Activated naive CD8-positive, alpha-beta T cell treated with anti-CD3 and anti-CD28 coated beads for 36 hours (primary cell): ENCODE measurements at regions not wholly inside any gene's neighbourhood (a gene's known extent, or its start where the extent isn't known, plus 50 kb on each side); places are given as distances from the start of the nearest gene placed in this dataset.
"Not testable (repeated sequence)": the region's sequence is repeated elsewhere in the genome, so short reads cannot be mapped to it uniquely, and the experiment has no call there.

Source experiments
- DNase-seq: peaks from one replicate; pipeline ENCODE4 v3.0.0; 2021
- H3K27ac Mint-ChIP-seq: one replicate; pipeline ENCODE4 v1.8.0; 2022; ENCODE audit warnings: mild to moderate bottlenecking, moderate library complexity, mixed read lengths
- H3K27me3 Mint-ChIP-seq: one replicate; pipeline ENCODE4 v1.8.0; 2022; ENCODE audit warnings: mild to moderate bottlenecking, mixed read lengths
- H3K36me3 Mint-ChIP-seq: one replicate; pipeline ENCODE4 v1.8.0; 2021; ENCODE audit warnings: mild to moderate bottlenecking, mixed read lengths
- H3K4me1 Mint-ChIP-seq: one replicate; pipeline ENCODE4 v1.8.0; 2021; ENCODE audit warnings: mixed read lengths
- H3K4me3 Mint-ChIP-seq: one replicate; pipeline ENCODE4 v1.8.0; 2022; ENCODE audit warnings: mild to moderate bottlenecking, moderate library complexity, mixed read lengths
- H3K9me3 Mint-ChIP-seq: one replicate; pipeline ENCODE4 v1.8.0; 2022; ENCODE audit warnings: mixed read lengths

DNA sequence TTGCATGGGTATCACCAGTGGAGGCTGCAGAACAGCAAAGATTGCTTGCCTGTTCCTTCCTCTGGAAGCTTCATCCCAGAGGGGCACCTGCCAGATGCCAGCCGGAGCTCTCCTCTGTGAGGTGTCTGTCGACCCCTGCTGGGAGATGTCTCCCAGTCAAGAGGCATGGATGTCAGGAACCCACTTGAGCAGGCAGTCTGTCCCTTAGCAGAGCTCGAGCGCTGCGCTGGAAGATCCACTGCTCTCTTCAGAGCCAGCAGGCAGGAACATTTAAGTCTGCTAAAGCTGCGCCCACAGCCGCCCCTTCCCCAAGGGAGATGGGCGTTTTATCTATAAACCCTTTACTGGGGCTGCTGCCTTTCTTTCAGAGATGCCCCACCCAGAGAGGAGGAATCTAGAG lies 126.3 kb upstream of the ST6GALNAC5 start:
- Mint-ChIP-seq H3K27me3 (peaks cover 11% of the 10 kb centered on the region), H3K9me3 (peaks cover 13% of the 10 kb centered on the region)
- H3K4me3 Mint-ChIP-seq, H3K4me1 Mint-ChIP-seq, H3K27ac Mint-ChIP-seq, H3K36me3 Mint-ChIP-seq, DNase-seq: not testable (repeated sequence)

DNA sequence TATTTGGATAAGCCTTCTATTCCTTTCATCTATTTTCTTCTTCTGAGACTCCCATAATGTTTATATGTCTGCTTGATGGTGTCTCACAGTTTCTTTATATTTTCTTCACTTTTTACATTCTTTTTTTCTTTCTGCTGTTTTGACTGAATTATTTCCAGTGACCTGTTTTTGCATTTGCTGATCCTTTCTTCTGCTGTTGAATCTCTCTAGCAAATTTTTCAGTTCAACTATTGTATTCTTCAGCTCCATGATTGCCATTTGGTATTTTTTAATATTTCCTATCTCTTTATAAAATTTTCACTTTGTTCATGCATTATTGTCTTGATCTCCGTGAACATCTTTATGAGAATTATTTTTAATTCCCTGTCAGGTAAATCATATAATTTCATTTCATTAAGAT lies 122.3 kb upstream of the ST6GALNAC5 start:
- H3K27me3 Mint-ChIP-seq: peaks cover 24% of the 10 kb centered on the region
- no peaks in the 10 kb centered on the region for H3K4me1 Mint-ChIP-seq
- H3K36me3 Mint-ChIP-seq: peaks cover 2% of the 10 kb centered on the region
- peaks cover 12% of the 10 kb centered on the region for H3K9me3 Mint-ChIP-seq
- H3K27ac Mint-ChIP-seq: no peak overlapping the region
- DNase-seq: no peak
- no peak overlapping the region for H3K4me3 Mint-ChIP-seq

DNA sequence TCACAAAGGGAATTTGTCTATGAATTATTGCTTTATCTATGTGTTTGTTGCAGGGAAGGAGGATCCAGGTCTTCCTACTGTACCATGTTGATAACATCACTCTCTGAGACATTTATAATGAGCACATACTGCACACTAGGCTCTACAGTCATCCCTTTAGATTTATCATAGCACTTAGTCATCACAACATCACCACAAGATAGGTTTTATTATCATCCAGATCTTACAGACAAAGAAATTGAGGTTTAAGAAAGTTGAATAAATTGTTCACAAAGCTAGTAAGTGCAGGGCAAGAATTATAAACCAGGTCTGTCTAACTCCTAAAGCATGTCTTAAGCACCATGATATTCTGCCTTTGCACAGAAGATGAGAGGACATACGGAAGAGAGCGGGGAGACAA lies 121.1 kb upstream of the ST6GALNAC5 start:
- no peak for DNase-seq

DNA sequence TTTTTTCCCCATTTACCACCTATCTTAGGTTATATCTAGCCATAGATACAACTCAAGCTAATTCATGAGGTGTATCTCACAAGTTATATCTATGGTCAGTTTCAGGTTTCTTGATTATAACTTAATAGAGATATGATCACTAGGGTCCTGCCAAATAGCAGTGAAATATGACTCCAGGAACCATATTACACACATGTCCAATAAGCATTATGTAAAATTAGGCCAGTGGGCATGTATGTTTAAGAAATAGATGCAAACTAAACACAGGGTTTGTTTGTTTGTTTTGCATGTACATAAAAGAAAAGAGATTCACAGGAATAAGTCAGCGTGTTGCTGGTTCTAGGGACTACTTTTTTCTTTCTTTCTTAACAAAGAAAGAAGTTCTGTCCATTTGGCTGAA lies 112.5 kb upstream of the ST6GALNAC5 start:
- no peak overlapping the region for H3K4me3 Mint-ChIP-seq

More for the DNA sequence above, 121.1 kb upstream of the ST6GALNAC5 start:
- H3K27me3 Mint-ChIP-seq: peaks cover 34% of the 10 kb centered on the region
- no peak overlapping the region for H3K27ac Mint-ChIP-seq
- H3K36me3 Mint-ChIP-seq: peaks cover 2% of the 10 kb centered on the region
- H3K4me3 Mint-ChIP-seq: no peak overlapping the region
- H3K9me3 Mint-ChIP-seq: peaks cover 12% of the 10 kb centered on the region
- H3K4me1 Mint-ChIP-seq: no peaks in the 10 kb centered on the region

DNA sequence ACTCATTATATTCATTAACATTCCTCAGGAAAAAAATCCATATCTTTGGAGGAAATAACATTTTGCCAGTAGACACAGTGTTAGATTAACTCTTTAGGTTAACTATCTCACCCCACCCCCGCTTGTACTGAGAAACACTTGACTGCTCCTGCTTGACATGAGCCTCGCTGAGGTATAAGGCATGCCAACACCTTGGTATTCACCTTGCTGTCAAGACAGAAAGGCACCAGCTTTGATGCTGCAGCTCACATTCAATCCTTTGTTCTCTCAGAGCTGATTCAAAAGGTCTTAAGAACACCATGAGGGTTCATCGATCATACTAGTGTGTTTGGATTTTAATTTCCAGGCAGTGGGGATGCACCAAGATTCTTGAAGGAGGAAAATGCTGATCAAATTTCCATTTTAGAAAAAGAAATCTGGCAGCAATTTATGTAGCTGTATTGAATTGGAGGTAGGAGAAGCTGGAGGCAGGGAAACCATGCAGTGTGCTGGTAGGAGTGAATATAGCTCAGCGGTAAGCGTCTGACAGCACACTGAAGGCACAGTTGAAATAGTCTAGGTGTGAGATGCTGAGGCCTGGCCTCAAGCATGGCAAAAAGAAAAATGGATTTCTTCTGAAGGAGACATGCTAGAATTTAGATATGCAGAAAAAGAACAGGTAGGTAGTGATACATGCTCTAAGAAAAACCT lies 108.0 kb upstream of the ST6GALNAC5 start:
- H3K36me3 Mint-ChIP-seq: no peaks in the 10 kb centered on the region
- peaks cover 15% of the 10 kb centered on the region for H3K27me3 Mint-ChIP-seq
- no peak overlapping the region for H3K27ac Mint-ChIP-seq
- DNase-seq: no peak
- H3K4me1 Mint-ChIP-seq: no peaks in the 10 kb centered on the region
- H3K4me3 Mint-ChIP-seq: no peak overlapping the region
- no peaks in the 10 kb centered on the region for H3K9me3 Mint-ChIP-seq

More for the DNA sequence above, 112.5 kb upstream of the ST6GALNAC5 start:
- no peaks in the 10 kb centered on the region for H3K36me3 Mint-ChIP-seq
- no peak overlapping the region for H3K27ac Mint-ChIP-seq
- no peaks in the 10 kb centered on the region for H3K9me3 Mint-ChIP-seq
- H3K27me3 Mint-ChIP-seq: peaks cover 30% of the 10 kb centered on the region
- H3K4me1 Mint-ChIP-seq: no peaks in the 10 kb centered on the region
- no peak for DNase-seq

DNA sequence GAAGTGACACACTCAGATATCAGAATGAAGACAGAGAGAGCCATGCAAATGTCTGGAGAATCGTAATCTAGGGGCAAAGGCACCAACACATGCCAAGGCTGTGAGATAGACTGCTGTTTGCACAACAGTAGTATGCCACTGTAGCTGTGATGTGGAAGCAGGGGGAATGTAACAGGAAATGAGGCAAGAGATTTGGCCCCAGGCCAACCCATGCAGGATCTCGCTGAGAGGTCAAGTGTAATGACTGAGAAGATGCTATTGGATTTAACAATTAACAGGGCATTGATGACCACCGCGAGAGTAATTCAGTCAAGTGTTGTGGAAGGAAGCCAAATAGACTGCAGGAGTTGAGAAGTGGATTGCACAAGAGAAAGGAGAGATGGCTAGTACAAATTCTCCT lies 107.3 kb upstream of the ST6GALNAC5 start:
- Mint-ChIP-seq H3K27ac (no peak overlapping the region), H3K27me3 (peaks cover 21% of the 10 kb centered on the region), H3K9me3 (no peaks in the 10 kb centered on the region), H3K4me1 (no peaks in the 10 kb centered on the region), H3K4me3 (no peak overlapping the region), H3K36me3 (no peaks in the 10 kb centered on the region)
- no peak for DNase-seq

DNA sequence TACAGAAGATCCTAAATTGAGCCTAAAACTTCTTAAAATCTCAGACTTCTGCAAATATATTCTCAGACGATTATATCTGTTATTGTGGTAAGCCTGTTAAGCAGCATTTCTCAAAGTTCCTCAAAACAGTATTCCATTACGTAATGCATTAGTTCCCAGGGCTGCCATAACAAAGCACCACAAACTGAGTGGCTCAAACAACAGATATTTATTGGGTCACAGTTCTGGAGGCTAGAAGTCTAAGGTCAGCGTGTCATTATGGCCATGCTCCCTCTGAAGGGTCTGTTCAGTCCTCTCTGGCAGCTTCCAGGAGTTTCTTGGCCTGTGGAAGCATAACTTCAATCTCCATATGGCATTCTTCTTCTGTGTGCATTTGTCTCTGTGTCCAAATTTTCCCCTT lies 103.5 kb upstream of the ST6GALNAC5 start:
- no peak for DNase-seq
- Mint-ChIP-seq H3K36me3 (no peaks in the 10 kb centered on the region), H3K4me1 (no peaks in the 10 kb centered on the region), H3K27ac (no peak overlapping the region), H3K27me3 (peaks cover 17% of the 10 kb centered on the region), H3K9me3 (no peaks in the 10 kb centered on the region), H3K4me3 (no peak overlapping the region)

DNA sequence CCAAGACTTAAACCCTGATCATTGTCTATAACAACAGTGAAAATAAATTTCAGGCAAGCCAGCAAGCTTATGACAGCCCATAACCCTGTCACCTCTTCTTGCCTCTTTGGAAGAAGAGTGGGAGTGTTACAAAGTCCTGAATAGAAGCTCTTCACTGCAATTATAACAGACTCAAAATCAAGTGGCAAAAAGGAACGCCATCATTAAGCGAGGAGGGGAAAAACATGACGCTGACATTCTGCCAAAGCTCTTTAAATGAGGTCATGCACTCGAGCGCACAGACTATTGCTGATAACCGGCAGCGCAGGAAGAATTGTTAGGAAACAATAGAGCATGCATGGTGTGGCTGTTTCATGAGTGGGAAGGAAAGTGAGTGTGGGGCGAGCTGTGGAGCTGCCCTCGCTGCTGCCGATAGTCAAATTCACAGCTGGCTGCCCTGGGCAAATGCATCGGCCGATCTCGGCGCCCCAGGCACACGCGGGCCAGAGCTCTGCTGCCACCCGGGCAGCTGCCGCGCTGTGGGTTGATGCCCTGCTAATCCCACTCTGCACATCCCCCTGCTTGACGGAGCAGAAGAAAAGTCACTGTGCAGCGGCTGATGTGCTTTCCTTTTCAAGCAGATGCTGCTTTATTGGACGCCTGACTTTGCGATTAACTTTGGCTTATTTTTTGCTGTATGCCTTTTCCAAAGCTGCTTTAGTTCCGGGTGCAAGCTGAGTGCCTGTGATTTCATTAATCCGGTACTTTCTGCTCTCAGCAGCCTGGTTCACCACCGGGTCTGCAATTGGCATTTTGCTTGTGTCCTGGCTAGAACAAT lies 102.4 kb upstream of the ST6GALNAC5 start:
- Mint-ChIP-seq H3K9me3 (no peaks in the 10 kb centered on the region), H3K4me1 (no peaks in the 10 kb centered on the region), H3K27ac (no peak overlapping the region), H3K27me3 (peaks cover 16% of the 10 kb centered on the region), H3K36me3 (no peaks in the 10 kb centered on the region), H3K4me3 (no peak overlapping the region)
- DNase-seq: no peak

DNA sequence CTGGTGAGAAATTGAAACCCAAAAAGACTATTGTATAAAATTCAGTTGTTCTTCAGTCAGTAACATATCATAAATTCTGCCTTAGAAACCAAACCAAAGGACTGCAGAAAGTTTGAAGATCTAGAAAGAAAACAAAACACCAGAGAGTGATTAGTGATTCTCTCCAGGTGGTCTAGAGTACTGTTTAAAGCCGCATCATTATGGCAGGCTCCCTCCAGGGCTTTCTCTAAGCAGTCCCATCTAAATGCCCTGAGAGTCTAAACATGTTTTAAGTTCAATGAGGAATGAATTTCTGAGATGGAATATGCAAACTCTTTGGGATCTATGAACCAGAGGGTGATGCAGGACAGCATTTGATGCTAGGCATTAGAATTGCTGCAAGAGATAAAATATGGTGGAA lies 100.9 kb upstream of the ST6GALNAC5 start:
- Mint-ChIP-seq H3K4me1 (no peaks in the 10 kb centered on the region), H3K27me3 (peaks cover 16% of the 10 kb centered on the region), H3K27ac (no peak overlapping the region), H3K4me3 (no peak overlapping the region), H3K36me3 (no peaks in the 10 kb centered on the region), H3K9me3 (no peaks in the 10 kb centered on the region)
- no peak for DNase-seq

DNA sequence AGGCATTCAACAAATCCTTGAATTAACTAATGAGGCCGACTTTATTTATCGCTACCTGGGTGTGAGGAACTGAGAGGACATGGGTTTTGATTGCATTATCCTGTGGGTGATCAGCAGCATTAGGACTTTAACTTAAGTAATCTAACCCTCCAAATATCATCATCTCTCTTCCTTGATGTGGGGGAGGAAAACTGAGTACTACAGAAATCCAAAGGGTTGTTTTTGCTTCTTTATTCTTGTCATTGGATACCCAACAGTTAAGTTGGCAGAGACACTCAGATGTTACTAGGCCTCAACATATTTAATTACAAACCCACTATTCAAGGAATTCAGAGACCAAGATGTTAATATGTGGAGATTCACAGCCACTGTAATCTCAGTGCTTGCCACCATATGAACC lies 97.4 kb upstream of the ST6GALNAC5 start:
- Mint-ChIP-seq H3K9me3 (no peaks in the 10 kb centered on the region), H3K27ac (no peak overlapping the region), H3K27me3 (peaks cover 17% of the 10 kb centered on the region), H3K4me3 (no peak overlapping the region), H3K36me3 (no peaks in the 10 kb centered on the region), H3K4me1 (no peaks in the 10 kb centered on the region)
- no peak for DNase-seq

DNA sequence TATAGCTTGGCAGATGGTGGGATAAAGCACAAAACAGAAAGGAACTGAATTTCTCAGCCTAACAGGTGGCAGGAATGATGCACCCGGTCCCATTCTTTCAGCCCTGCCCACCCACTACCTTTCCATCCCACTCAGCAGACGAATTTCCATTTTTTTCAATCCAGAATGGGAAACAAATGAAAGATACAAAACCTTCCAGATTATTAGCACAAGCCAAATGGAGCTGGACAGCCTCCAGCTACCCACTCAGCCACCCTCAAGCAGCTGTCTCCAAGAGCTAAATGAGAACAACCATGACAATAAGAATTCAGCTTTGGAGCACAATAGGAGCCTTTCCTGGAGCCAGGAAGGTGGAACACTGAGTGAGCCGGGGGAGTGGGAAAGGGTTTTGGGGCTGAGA lies 96.3 kb upstream of the ST6GALNAC5 start:
- no peak overlapping the region for H3K4me3 Mint-ChIP-seq
- H3K9me3 Mint-ChIP-seq: no peaks in the 10 kb centered on the region
- peaks cover 12% of the 10 kb centered on the region for H3K27me3 Mint-ChIP-seq
- no peak for DNase-seq
- no peaks in the 10 kb centered on the region for H3K36me3 Mint-ChIP-seq
- H3K4me1 Mint-ChIP-seq: no peaks in the 10 kb centered on the region
- H3K27ac Mint-ChIP-seq: no peak overlapping the region

DNA sequence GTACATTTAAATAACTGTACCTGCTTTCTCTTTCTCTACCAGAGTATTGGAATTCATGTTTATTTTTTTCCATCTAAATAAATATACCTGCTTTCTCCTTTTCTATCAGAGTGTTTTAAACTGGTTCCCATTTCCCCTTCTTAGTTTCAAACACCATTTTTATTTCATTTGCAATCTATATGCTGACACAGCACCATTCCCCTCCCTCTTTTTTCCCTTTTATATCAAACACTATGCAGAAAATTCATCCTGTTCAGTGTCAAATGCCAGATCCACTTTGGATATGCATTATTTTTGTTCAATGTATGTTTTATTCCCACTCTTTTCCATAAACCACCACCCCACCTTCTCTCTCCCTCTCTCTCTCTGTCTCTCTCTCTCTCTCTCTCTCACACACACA lies 85.8 kb upstream of the ST6GALNAC5 start:
- no peak for DNase-seq
- Mint-ChIP-seq H3K27me3 (peaks cover 14% of the 10 kb centered on the region), H3K27ac (no peak overlapping the region), H3K4me3 (no peak overlapping the region), H3K36me3 (peaks cover 2% of the 10 kb centered on the region), H3K9me3 (peaks cover 5% of the 10 kb centered on the region), H3K4me1 (no peaks in the 10 kb centered on the region)

DNA sequence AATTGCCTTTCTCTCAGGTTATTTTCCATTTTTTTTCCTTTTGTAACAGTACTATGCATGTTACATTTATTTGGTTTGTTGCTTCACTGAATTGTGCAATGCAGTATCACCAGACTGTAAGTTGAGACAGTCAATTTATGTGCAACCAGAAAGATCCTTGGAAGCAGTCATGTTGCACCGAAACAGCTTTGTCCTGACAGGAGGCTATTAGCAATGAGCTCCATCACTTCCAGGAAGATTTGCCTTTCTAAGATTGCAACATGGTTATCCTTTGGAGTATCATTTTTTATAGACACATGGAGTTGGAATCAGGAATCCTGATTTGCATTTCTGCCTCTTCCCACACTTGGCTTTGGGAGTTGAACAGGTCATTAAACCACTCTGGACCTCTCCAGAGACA lies 84.5 kb upstream of the ST6GALNAC5 start:
- Mint-ChIP-seq H3K4me3 (no peak overlapping the region), H3K9me3 (peaks cover 5% of the 10 kb centered on the region), H3K4me1 (no peaks in the 10 kb centered on the region), H3K27me3 (peaks cover 14% of the 10 kb centered on the region), H3K36me3 (peaks cover 2% of the 10 kb centered on the region), H3K27ac (no peak overlapping the region)
- DNase-seq: no peak

DNA sequence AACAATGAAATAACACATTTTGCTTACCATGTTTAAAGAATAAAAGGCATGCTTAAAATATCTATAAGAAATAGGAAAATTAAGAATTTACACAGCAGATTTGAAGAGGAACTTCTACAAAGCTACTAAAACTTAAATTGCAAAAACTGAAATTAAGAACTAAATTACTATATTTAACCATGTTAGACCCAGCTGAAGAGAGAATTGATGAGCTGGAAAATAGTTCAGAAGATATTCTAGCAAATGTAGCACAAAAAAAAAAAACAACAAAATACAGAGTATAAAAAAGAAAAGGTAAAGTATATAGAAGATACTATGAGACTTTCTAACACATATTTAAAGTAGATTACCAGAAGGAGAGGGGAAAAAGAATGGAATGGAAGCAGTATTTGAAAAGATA lies 82.8 kb upstream of the ST6GALNAC5 start:
- no peak overlapping the region for H3K27ac Mint-ChIP-seq
- DNase-seq: no peak
- H3K27me3 Mint-ChIP-seq: peaks cover 14% of the 10 kb centered on the region
- H3K4me1 Mint-ChIP-seq: no peaks in the 10 kb centered on the region
- H3K4me3 Mint-ChIP-seq: no peak overlapping the region
- H3K9me3 Mint-ChIP-seq: peaks cover 5% of the 10 kb centered on the region
- peaks cover 2% of the 10 kb centered on the region for H3K36me3 Mint-ChIP-seq

DNA sequence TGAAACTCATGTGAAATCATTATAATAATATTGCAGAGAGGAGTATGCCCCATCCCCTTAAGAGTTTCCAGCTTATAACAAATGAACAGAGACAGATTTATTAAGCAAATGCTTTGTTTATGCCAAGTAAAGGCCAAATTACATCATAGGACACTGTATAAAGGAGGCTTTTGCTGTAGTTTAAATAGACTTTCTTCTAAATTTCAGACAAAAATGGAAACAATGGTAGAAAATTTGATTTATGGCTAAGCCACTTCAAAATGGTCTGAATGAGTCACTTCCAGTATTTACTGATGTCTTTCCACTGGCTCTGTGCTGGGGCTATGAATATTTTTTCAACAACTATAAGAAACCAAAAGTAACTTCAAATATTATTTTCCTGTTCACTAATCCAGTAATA lies 81.1 kb upstream of the ST6GALNAC5 start:
- no peak for DNase-seq
- Mint-ChIP-seq H3K27me3 (peaks cover 13% of the 10 kb centered on the region), H3K4me3 (no peak overlapping the region), H3K9me3 (peaks cover 5% of the 10 kb centered on the region), H3K4me1 (no peaks in the 10 kb centered on the region), H3K27ac (no peak overlapping the region), H3K36me3 (peaks cover 2% of the 10 kb centered on the region)

DNA sequence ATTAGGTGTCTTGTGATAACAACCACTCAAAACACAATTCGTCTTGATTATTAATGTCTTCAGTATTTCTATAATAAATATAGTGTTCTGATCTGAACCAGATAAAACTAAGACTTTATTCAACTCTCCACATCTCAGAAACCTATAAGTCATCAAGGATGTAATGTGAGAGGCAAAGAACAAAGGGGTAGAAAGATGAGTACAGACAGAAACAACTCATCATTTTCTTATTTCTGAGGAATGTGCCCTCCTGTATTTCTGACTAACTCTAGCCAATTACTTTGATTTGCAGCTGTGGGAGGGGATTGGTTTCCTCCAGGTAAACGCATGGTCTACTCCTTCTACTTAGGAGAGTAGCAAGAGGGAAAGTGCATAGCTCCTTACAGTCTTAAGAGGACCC lies 73.7 kb upstream of the ST6GALNAC5 start:
- Mint-ChIP-seq H3K4me1 (no peaks in the 10 kb centered on the region), H3K27me3 (peaks cover 2% of the 10 kb centered on the region), H3K27ac (no peak overlapping the region), H3K4me3 (no peak overlapping the region), H3K36me3 (no peaks in the 10 kb centered on the region), H3K9me3 (no peaks in the 10 kb centered on the region)
- no peak for DNase-seq
